DOHH2 (cell line): ENCODE measurements at regions not wholly inside any gene's neighbourhood (a gene's known extent, or its start where the extent isn't known, plus 50 kb on each side); places are given as distances from the start of the nearest gene placed in this dataset.

Source experiments
- H3F3A ChIP-seq: fragments of 200-600 bp; sonication (generic), shearing (Covaris generic); 2 replicates; pipeline ENCODE4 v1.6.0; 2016; ENCODE audit warnings: antibody characterized with exemption, mild to moderate bottlenecking; ENCODE audit not compliant: control insufficient read depth, insufficient read depth
- H3K27ac ChIP-seq: fragments of 200-600 bp; sonication (generic); 2 replicates; pipeline ENCODE4 v1.5.1; 2014; ENCODE audit warnings: low read depth, mild to moderate bottlenecking, low read length, moderate library complexity
- H3K27me3 ChIP-seq: fragments of 200-600 bp; sonication (generic); 2 replicates; pipeline ENCODE4 v1.6.1; 2014; ENCODE audit warnings: mild to moderate bottlenecking, low read length, mixed read lengths; ENCODE audit not compliant: control insufficient read depth
- H3K36me3 ChIP-seq: fragments of 200-600 bp; sonication (generic); 2 replicates; pipeline ENCODE4 v1.6.1; 2014; ENCODE audit warnings: mild to moderate bottlenecking, low read length, moderate library complexity, mixed read lengths; ENCODE audit not compliant: control insufficient read depth
- H3K4me1 ChIP-seq: fragments of 200-600 bp; sonication (generic); 2 replicates; pipeline ENCODE4 v1.6.1; 2014; ENCODE audit warnings: mild to moderate bottlenecking, low read length, mixed read lengths; ENCODE audit not compliant: control insufficient read depth
- H3K4me2 ChIP-seq: fragments of 200-600 bp; sonication (generic); 2 replicates; pipeline ENCODE4 v1.6.0; 2014; ENCODE audit warnings: mild to moderate bottlenecking, low read length, moderate library complexity
- H3K4me3 ChIP-seq: fragments of 200-600 bp; sonication (generic); 2 replicates; pipeline ENCODE4 v1.5.1; 2014; ENCODE audit warnings: mild to moderate bottlenecking, low read length, mixed read lengths
- H3K79me2 ChIP-seq: fragments of 200-600 bp; sonication (generic); 2 replicates; pipeline ENCODE4 v1.6.1; 2014; ENCODE audit warnings: mild to moderate bottlenecking, low read length, mixed read lengths; ENCODE audit not compliant: control insufficient read depth
- H3K9me2 ChIP-seq: fragments of 200-600 bp; sonication (generic); replicated peaks from 2 replicates; pipeline ENCODE4 v1.6.1; 2014; ENCODE audit warnings: mild to moderate bottlenecking, low read length, mixed read lengths; ENCODE audit not compliant: control insufficient read depth
- H3K9me3 ChIP-seq: fragments of 200-600 bp; sonication (generic); 2 replicates; pipeline ENCODE4 v1.6.1; 2014; ENCODE audit warnings: antibody characterized with exemption, low read length, mixed read lengths; ENCODE audit not compliant: control insufficient read depth, insufficient read depth
- H4K20me1 ChIP-seq: fragments of 200-600 bp; sonication (generic); 2 replicates; pipeline ENCODE4 v1.6.0; 2014; ENCODE audit warnings: low read depth, mild to moderate bottlenecking, antibody characterized with exemption, low read length, moderate library complexity; ENCODE audit not compliant: control insufficient read depth, insufficient read depth
- EZH2phosphoT487 ChIP-seq: fragments of 200-600 bp; sonication (generic); IDR thresholded peaks from 2 replicates; pipeline ENCODE4 v1.6.1; 2017; ENCODE audit warnings: borderline replicate concordance, mild to moderate bottlenecking, antibody characterized with exemption, low read length, moderate library complexity, mixed read lengths
- TF ChIP-seq, protein P1 (sequence below): fragments of 200-600 bp; sonication (generic); IDR thresholded peaks from one replicate; pipeline ENCODE4 v1.5.1; 2014; ENCODE audit warnings: antibody characterized with exemption, mild to moderate bottlenecking, low read depth, low read length; ENCODE audit not compliant: poor library complexity, severe bottlenecking

DNA sequence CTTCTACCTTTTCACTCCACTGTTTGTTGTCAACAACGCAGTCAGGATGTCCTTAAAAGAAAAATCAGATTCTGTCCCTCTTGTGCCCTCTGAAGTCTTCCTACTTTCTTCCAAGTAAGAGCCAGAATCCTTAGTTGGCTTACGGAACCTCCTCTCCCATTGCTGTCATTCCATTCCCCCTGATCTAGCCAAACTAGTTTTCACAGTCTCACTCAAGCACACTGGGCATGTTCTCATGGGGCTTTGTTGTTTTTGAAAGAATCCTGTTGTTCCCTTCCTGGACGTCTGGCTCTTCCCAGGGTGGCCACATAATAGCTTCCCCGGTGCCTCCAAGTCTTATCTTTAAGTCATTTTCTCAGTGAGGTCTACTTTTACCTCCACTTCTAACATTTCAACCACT, 158.6 kb upstream of the ELAC2 start:
- H3K79me2 ChIP-seq: no peaks in the 10 kb centered on the region
- no peaks in the 10 kb centered on the region for H3K27me3 ChIP-seq
- no peaks in the 10 kb centered on the region for H3K9me2 ChIP-seq
- TF ChIP-seq EZH2phosphoT487: no peak
- TF ChIP-seq, protein P1, sequence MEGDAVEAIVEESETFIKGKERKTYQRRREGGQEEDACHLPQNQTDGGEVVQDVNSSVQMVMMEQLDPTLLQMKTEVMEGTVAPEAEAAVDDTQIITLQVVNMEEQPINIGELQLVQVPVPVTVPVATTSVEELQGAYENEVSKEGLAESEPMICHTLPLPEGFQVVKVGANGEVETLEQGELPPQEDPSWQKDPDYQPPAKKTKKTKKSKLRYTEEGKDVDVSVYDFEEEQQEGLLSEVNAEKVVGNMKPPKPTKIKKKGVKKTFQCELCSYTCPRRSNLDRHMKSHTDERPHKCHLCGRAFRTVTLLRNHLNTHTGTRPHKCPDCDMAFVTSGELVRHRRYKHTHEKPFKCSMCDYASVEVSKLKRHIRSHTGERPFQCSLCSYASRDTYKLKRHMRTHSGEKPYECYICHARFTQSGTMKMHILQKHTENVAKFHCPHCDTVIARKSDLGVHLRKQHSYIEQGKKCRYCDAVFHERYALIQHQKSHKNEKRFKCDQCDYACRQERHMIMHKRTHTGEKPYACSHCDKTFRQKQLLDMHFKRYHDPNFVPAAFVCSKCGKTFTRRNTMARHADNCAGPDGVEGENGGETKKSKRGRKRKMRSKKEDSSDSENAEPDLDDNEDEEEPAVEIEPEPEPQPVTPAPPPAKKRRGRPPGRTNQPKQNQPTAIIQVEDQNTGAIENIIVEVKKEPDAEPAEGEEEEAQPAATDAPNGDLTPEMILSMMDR: no peak
- peaks cover 5% of the 10 kb centered on the region; the same call in 1 of the 2 replicates for H3K9me3 ChIP-seq
- no peaks in the 10 kb centered on the region for H3F3A ChIP-seq
- no peak overlapping the region for H3K4me2 ChIP-seq
- no peak overlapping the region for H3K27ac ChIP-seq
- H3K4me1 ChIP-seq: no peaks in the 10 kb centered on the region
- no peak overlapping the region for H3K4me3 ChIP-seq
- no peaks in the 10 kb centered on the region for H3K36me3 ChIP-seq
- H4K20me1 ChIP-seq: no peaks in the 10 kb centered on the region

DNA sequence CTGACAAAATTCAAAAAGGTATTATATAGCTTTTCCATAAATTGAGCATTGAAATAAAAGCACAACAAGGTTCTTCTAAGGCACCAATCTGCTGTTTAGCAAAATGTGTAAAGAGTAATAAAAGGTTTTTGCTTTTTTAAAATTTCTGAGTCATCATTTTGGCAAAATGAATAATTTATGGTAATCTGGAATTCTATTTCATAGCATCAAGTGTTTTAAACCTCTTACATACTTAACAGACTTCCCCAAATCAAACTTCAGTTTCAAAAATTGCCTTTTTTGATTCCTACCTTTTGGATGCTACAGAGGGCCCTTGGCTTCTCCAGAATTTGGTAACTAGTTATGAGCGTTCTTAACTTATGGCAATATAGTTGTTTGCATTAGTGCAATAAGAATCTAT, 154.0 kb upstream of the ELAC2 start:
- no peaks in the 10 kb centered on the region for H3K9me2 ChIP-seq
- no peaks in the 10 kb centered on the region for H3F3A ChIP-seq
- H3K79me2 ChIP-seq: no peaks in the 10 kb centered on the region
- H3K4me1 ChIP-seq: no peaks in the 10 kb centered on the region
- no peaks in the 10 kb centered on the region for H3K36me3 ChIP-seq
- peaks cover 5% of the 10 kb centered on the region; the same call in 1 of the 2 replicates for H3K9me3 ChIP-seq
- no peak overlapping the region for H3K27ac ChIP-seq
- H3K4me3 ChIP-seq: no peak overlapping the region
- no peak overlapping the region for H3K4me2 ChIP-seq
- TF ChIP-seq, protein P1: no peak
- no peak for TF ChIP-seq EZH2phosphoT487
- no peaks in the 10 kb centered on the region for H3K27me3 ChIP-seq
- H4K20me1 ChIP-seq: no peaks in the 10 kb centered on the region

DNA sequence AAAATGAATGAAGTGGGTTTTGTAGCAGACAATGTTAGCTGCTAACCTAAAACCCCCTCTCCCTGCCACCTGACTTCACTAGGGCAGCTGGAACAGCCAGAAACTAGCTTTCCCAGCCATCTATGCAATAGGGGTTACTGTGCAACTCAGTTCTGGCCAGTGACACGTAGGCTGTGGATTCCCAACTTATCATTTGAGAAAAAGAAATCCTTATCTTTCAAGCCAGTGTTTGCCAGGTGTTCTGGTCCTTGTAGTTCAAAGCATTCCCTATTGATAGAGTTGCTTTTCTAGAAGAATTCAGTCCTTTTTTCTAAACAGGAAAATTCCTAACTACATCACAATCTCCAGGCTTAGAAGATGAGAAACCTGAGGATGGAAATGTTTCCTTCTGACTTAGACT, 144.5 kb upstream of the ELAC2 start:
- Histone ChIP-seq H3K79me2 (no peaks in the 10 kb centered on the region), H3K36me3 (no peaks in the 10 kb centered on the region), H3K9me2 (no peaks in the 10 kb centered on the region), H3K4me1 (no peaks in the 10 kb centered on the region), H3K4me2 (no peak overlapping the region), H3F3A (no peaks in the 10 kb centered on the region), H3K4me3 (no peak overlapping the region), H3K9me3 (no peaks in the 10 kb centered on the region), H3K27ac (no peak overlapping the region), H4K20me1 (no peaks in the 10 kb centered on the region), H3K27me3 (no peaks in the 10 kb centered on the region)
- no peak for TF ChIP-seq EZH2phosphoT487
- TF ChIP-seq, protein P1: no peak

DNA sequence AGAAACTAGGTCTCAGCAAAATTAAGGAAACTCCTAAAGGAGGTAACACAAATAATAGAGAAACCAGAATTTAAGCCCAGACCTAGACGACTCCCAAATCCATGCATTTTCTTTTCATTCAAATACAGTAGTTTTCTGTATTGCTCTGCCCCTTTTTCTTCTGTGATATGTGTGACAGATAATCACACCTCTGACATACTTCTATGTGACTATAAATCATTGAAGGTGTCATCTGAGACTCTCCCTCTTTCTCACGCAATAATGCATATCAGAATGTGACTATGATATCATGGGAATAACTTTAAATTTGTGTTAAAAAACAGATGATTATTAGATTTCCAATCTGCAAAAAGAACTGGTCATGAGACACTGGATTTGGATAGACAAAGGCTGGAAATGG, 143.0 kb upstream of the ELAC2 start:
- Histone ChIP-seq H3F3A (no peaks in the 10 kb centered on the region), H3K4me2 (no peak overlapping the region), H3K9me3 (no peaks in the 10 kb centered on the region), H3K4me3 (no peak overlapping the region), H3K9me2 (no peaks in the 10 kb centered on the region), H4K20me1 (no peaks in the 10 kb centered on the region), H3K27ac (no peak overlapping the region), H3K4me1 (no peaks in the 10 kb centered on the region), H3K36me3 (no peaks in the 10 kb centered on the region), H3K79me2 (no peaks in the 10 kb centered on the region), H3K27me3 (no peaks in the 10 kb centered on the region)
- no peak for TF ChIP-seq EZH2phosphoT487
- TF ChIP-seq, protein P1: no peak
